Osteocyte (in vitro differentiated cells): ENCODE measurements at regions not wholly inside any gene's neighbourhood (a gene's known extent, or its start where the extent isn't known, plus 50 kb on each side); places are given as distances from the start of the nearest gene placed in this dataset.

Experiments used
- DNase-seq: peaks from one replicate; pipeline ENCODE4 v3.0.0; 2021; ENCODE audit warnings: mixed read lengths; ENCODE audit not compliant: unreplicated experiment; ENCODE audit errors: extremely low spot score
- H3K27ac Mint-ChIP-seq: one replicate; pipeline ENCODE4 v1.8.0; 2021; ENCODE audit warnings: mild to moderate bottlenecking, mixed read lengths; ENCODE audit not compliant: unreplicated experiment
- H3K27me3 Mint-ChIP-seq: one replicate; pipeline ENCODE4 v1.8.0; 2021; ENCODE audit warnings: mixed read lengths; ENCODE audit not compliant: unreplicated experiment
- H3K36me3 Mint-ChIP-seq: one replicate; pipeline ENCODE4 v1.8.0; 2021; ENCODE audit warnings: mixed read lengths; ENCODE audit not compliant: unreplicated experiment
- H3K4me1 Mint-ChIP-seq: one replicate; pipeline ENCODE4 v1.8.0; 2021; ENCODE audit warnings: mixed read lengths; ENCODE audit not compliant: unreplicated experiment
- H3K4me3 Mint-ChIP-seq: one replicate; pipeline ENCODE4 v1.8.0; 2021; ENCODE audit warnings: mild to moderate bottlenecking, moderate library complexity, mixed read lengths; ENCODE audit not compliant: unreplicated experiment
- H3K9me3 Mint-ChIP-seq: one replicate; pipeline ENCODE4 v1.8.0; 2021; ENCODE audit warnings: mixed read lengths; ENCODE audit not compliant: unreplicated experiment
- CTCF ChIP-seq: fragments of 200-600 bp; sonication (generic); IDR thresholded peaks from 2 replicates; pipeline ENCODE4 v1.5.0; 2021; ENCODE audit warnings: antibody characterized with exemption, mild to moderate bottlenecking, moderate library complexity

DNA sequence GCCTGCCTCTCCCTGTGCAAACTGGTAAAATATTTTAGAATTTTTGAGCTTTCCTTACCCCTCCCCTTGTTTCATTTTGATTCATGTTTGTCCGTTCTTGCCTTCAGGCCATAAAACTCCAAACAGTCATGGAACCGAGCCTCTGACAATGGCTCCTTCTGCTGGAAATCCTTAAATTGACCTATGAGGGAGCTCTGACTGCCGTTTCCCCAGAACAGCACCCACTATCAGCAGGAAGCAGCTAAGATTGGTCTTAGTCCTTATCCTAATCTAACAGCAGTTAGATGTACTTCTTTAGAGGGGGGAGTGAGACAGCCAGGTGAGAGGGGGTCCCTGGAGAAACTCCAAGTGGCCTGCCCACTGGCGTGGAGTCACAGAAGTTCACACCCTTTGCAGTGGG, 106.7 kb downstream of the FAM174A start:
- Mint-ChIP-seq H3K27ac (no peak overlapping the region), H3K4me3 (no peak overlapping the region), H3K4me1 (no peaks in the 10 kb centered on the region), H3K9me3 (no peaks in the 10 kb centered on the region), H3K27me3 (no peaks in the 10 kb centered on the region), H3K36me3 (no peaks in the 10 kb centered on the region)
- no peak for DNase-seq
- no peak for TF ChIP-seq CTCF

DNA sequence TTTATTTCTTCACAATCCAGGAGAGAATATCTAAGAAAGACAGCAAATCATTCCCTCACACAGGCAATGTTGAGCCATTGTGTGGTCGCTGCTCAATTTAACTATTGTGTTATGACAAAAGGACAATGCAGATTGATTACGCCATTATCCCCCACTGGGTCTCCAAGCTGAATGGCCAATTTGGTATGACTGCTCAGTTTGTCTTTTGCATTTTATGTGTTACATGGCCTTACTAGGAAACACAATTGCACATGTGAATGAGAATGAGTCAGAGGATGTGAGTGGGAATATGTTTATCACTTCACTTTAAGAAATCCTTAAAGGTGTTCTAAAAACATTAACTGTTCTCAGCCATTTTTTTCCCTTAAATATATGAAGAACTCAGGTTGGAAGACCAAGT, 108.3 kb downstream of the FAM174A start:
- H3K27me3 Mint-ChIP-seq, result peaks cover 2% of the 10 kb centered on the region
- no peak overlapping the region for H3K4me3 Mint-ChIP-seq
- H3K9me3 Mint-ChIP-seq, result no peaks in the 10 kb centered on the region
- no peak for DNase-seq
- H3K4me1 Mint-ChIP-seq, result no peaks in the 10 kb centered on the region
- no peak overlapping the region for H3K27ac Mint-ChIP-seq
- no peaks in the 10 kb centered on the region for H3K36me3 Mint-ChIP-seq
- TF ChIP-seq CTCF, result no peak

DNA sequence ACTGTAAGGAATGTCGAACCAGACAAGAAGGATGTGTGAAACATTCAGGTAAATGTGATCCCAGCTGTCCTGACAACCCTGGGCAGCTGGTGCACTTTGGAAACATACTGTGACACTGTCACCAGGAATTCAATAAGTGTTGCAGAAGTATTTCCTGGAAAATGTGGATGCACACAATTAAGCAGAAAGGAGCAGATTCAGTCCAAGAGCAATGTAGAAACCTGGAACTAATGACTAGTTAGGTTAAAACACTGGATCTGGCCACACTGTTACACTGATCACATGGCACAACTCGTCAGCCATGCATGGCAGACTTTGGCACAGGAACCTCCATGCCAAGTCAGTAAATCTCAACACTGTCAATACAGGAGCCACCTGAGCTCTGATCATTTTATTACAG, 109.0 kb downstream of the FAM174A start:
- H3K9me3 Mint-ChIP-seq, result no peaks in the 10 kb centered on the region
- peaks cover 5% of the 10 kb centered on the region for H3K27me3 Mint-ChIP-seq
- no peak for TF ChIP-seq CTCF
- H3K4me3 Mint-ChIP-seq, result no peak overlapping the region
- no peaks in the 10 kb centered on the region for H3K36me3 Mint-ChIP-seq
- H3K4me1 Mint-ChIP-seq, result no peaks in the 10 kb centered on the region
- no peak overlapping the region for H3K27ac Mint-ChIP-seq
- DNase-seq, result no peak

- H3K27ac Mint-ChIP-seq, result no peak overlapping the region
- no peaks in the 10 kb centered on the region for H3K4me1 Mint-ChIP-seq
- TF ChIP-seq CTCF, result no peak
- no peak overlapping the region for H3K4me3 Mint-ChIP-seq
- no peak for DNase-seq
- peaks cover 11% of the 10 kb centered on the region for H3K27me3 Mint-ChIP-seq
- H3K36me3 Mint-ChIP-seq, result no peaks in the 10 kb centered on the region
- H3K9me3 Mint-ChIP-seq, result no peaks in the 10 kb centered on the region
Measured at GRCh38 chr5:100644776-100645175, 109.6 kb downstream of the FAM174A start.

DNA sequence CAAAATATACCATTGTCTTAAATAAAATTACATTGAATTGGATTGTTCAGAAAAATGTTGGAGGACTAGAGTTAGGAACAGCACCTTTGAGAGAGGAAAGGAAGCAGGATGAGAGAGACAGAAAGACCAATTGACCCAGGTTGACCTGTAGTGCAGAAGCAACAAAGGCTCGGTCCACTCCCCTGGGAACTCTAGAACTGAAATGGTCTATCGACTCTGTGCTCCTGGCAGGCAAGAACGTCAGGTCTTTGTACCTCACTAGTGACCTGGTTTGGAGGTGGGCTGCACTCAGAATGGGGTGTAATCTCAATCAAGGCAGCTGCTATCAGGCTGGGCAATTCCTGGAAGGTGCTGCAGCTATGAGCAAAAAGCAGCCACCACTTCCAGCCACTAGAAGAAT, 110.8 kb downstream of the FAM174A start:
- Mint-ChIP-seq H3K36me3 (no peaks in the 10 kb centered on the region), H3K27me3 (peaks cover 11% of the 10 kb centered on the region), H3K4me1 (no peaks in the 10 kb centered on the region), H3K9me3 (no peaks in the 10 kb centered on the region), H3K27ac (no peak overlapping the region), H3K4me3 (no peak overlapping the region)
- no peak for TF ChIP-seq CTCF
- no peak for DNase-seq
